ENCODE measurements at regions not wholly inside any gene's neighbourhood (a gene's known extent, or its start where the extent isn't known, plus 50 kb on each side); places are given as distances from the start of the nearest gene placed in this dataset.
A peak's percentile ranks its signal among the peaks of the same experiment; 100 is the strongest.
"Not testable (repeated sequence)": the region's sequence is repeated elsewhere in the genome, so short reads cannot be mapped to it uniquely, and the experiment has no call there.

DNA sequence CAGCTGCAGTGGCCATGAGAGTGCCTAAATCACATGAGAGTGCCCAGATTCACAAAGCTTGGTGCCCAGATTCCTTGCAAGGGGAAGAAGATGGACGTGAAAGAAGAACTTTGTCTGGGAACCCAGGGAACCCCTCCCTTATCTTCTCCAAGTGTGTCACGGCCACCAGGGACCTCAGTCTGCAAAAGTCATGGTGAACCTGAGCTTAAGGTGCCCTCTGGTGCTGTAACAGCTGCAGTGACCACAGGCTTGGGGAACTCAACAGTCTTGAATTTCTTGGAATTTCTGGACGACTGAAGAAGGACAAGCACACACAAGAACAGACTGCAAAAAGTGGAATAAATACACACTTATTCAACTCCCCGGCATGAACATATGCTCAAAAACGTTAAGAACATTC lies 94.6 kb upstream of the POTEC start:
- not testable (repeated sequence) for H4K20me1 ChIP-seq (ENCODE audit: insufficient read depth, low read length); H3K27me3 ChIP-seq (ENCODE audit: insufficient read depth, low read length); H3K36me3 ChIP-seq (ENCODE audit: insufficient read depth, low read length); H3K4me2 ChIP-seq (ENCODE audit: low read length); H3K27ac ChIP-seq (ENCODE audit: low read depth, low read length, poor library complexity, severe bottlenecking); H2AFZ ChIP-seq (ENCODE audit: low read length); H3K79me2 ChIP-seq (ENCODE audit: insufficient read depth, low read length); H3K9ac ChIP-seq (ENCODE audit: low read length); H3K9me3 ChIP-seq (ENCODE audit: low read length); H3K9me2 ChIP-seq (ENCODE audit: low read depth, low read length); H3F3A ChIP-seq (ENCODE audit: insufficient read depth, low read length); H3K4me1 ChIP-seq (ENCODE audit: insufficient read depth, low read length, severe bottlenecking); H3K4me3 ChIP-seq (ENCODE audit: low read depth, low read length, poor library complexity, severe bottlenecking)
- TF ChIP-seq, protein P1, sequence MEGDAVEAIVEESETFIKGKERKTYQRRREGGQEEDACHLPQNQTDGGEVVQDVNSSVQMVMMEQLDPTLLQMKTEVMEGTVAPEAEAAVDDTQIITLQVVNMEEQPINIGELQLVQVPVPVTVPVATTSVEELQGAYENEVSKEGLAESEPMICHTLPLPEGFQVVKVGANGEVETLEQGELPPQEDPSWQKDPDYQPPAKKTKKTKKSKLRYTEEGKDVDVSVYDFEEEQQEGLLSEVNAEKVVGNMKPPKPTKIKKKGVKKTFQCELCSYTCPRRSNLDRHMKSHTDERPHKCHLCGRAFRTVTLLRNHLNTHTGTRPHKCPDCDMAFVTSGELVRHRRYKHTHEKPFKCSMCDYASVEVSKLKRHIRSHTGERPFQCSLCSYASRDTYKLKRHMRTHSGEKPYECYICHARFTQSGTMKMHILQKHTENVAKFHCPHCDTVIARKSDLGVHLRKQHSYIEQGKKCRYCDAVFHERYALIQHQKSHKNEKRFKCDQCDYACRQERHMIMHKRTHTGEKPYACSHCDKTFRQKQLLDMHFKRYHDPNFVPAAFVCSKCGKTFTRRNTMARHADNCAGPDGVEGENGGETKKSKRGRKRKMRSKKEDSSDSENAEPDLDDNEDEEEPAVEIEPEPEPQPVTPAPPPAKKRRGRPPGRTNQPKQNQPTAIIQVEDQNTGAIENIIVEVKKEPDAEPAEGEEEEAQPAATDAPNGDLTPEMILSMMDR (IDR thresholded peaks at IDR 0.05; ENCODE audit: low read length), result peak; percentile 18; the same call in 1 of the 2 replicates

DNA sequence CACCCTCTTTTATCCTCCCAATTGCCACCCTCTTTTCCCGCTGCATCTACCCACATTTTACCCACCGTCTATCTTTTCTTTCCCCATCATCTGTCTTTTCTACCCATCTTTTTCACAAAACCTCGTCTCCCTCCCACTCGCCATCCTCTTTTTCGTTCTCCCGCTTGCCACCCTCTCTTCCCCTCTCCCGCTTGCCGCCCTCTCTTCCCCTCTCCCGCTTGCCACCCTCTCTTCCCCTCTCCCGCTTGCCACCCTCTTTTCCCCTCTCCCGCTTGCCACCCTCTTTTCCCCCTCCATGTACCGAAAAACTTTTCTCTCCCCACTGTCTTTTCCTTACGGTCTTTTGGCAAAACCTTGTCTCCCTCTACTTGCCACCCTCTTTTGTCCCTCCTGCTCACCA lies 97.7 kb upstream of the POTEC start:
- H4K20me1 ChIP-seq (ENCODE audit: insufficient read depth, low read length); H3K9me2 ChIP-seq (ENCODE audit: low read depth, low read length); H3K4me2 ChIP-seq (ENCODE audit: low read length); H3K36me3 ChIP-seq (ENCODE audit: insufficient read depth, low read length); H3K9me3 ChIP-seq (ENCODE audit: low read length); H3K4me3 ChIP-seq (ENCODE audit: low read depth, low read length, poor library complexity, severe bottlenecking); H3K27me3 ChIP-seq (ENCODE audit: insufficient read depth, low read length); H3K27ac ChIP-seq (ENCODE audit: low read depth, low read length, poor library complexity, severe bottlenecking); H3F3A ChIP-seq (ENCODE audit: insufficient read depth, low read length); H3K79me2 ChIP-seq (ENCODE audit: insufficient read depth, low read length); H2AFZ ChIP-seq (ENCODE audit: low read length); H3K9ac ChIP-seq (ENCODE audit: low read length): not testable (repeated sequence)
- peaks cover 33% of the 10 kb centered on the region for H3K4me1 ChIP-seq (ENCODE audit: insufficient read depth, low read length, severe bottlenecking)

DNA sequence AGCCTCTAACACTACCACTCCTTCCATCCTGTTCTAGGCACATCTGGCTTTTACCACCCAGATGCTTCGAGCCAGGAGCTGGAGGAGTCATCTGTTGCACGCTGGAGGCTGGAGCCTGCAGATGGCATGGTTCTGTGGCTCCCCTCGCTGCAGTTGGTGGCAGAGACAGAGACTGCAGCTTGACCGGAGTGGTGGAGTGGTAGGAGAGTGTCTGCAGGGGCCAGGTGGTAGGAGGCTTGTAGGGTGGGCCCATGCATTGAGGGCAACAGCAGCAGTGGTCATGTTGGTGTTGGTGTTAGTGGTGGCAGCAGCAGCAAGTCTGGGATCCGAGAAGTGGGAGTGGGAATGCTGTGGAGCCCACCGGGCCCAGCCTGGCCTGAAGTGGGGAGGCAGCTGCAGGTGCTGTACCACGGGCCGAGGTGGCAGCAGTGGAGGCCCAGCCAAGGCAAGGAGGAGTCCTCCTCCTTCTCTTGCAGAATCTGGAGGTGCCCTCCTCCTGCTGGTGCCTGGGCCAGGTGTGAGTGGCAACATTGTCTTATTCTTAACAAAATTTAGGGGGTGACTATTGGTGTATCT lies 100.4 kb upstream of the POTEC start:
- H3K79me2 ChIP-seq (ENCODE audit: insufficient read depth, low read length); H4K20me1 ChIP-seq (ENCODE audit: insufficient read depth, low read length); H3K9me2 ChIP-seq (ENCODE audit: low read depth, low read length); H3K27me3 ChIP-seq (ENCODE audit: insufficient read depth, low read length); H3K36me3 ChIP-seq (ENCODE audit: insufficient read depth, low read length); H3K9me3 ChIP-seq (ENCODE audit: low read length); H2AFZ ChIP-seq (ENCODE audit: low read length); H3F3A ChIP-seq (ENCODE audit: insufficient read depth, low read length): not testable (repeated sequence)
- Histone ChIP-seq H3K27ac (ENCODE audit: low read depth, low read length, poor library complexity, severe bottlenecking) (peak overlapping the region; percentile 15), H3K4me1 (ENCODE audit: insufficient read depth, low read length, severe bottlenecking) (peaks cover 43% of the 10 kb centered on the region), H3K4me2 (ENCODE audit: low read length) (peak overlapping the region; percentile 28; the same call in 1 of the 2 replicates), H3K4me3 (ENCODE audit: low read depth, low read length, poor library complexity, severe bottlenecking) (peak overlapping the region; percentile 37), H3K9ac (ENCODE audit: low read length) (peak overlapping the region; percentile 21; the same call in 1 of the 2 replicates)

GRCh38 chr18:14693051-14693450 lies 54.9 kb upstream of the ANKRD30B start:
- H3K79me2 ChIP-seq (ENCODE audit: insufficient read depth, low read length); H3K9me2 ChIP-seq (ENCODE audit: low read depth, low read length); H3K4me3 ChIP-seq (ENCODE audit: low read depth, low read length, poor library complexity, severe bottlenecking); H3K27me3 ChIP-seq (ENCODE audit: insufficient read depth, low read length); H3K36me3 ChIP-seq (ENCODE audit: insufficient read depth, low read length); H2AFZ ChIP-seq (ENCODE audit: low read length); H3K9me3 ChIP-seq (ENCODE audit: low read length); H3F3A ChIP-seq (ENCODE audit: insufficient read depth, low read length); H4K20me1 ChIP-seq (ENCODE audit: insufficient read depth, low read length): not testable (repeated sequence)
- Histone ChIP-seq H3K9ac (ENCODE audit: low read length) (peak overlapping the region; percentile 2; the same call in 1 of the 2 replicates), H3K4me2 (ENCODE audit: low read length) (peak overlapping the region; percentile 1; the same call in 1 of the 2 replicates), H3K27ac (ENCODE audit: low read depth, low read length, poor library complexity, severe bottlenecking) (peak overlapping the region; percentile 71), H3K4me1 (ENCODE audit: insufficient read depth, low read length, severe bottlenecking) (peaks cover 54% of the 10 kb centered on the region)

DNA sequence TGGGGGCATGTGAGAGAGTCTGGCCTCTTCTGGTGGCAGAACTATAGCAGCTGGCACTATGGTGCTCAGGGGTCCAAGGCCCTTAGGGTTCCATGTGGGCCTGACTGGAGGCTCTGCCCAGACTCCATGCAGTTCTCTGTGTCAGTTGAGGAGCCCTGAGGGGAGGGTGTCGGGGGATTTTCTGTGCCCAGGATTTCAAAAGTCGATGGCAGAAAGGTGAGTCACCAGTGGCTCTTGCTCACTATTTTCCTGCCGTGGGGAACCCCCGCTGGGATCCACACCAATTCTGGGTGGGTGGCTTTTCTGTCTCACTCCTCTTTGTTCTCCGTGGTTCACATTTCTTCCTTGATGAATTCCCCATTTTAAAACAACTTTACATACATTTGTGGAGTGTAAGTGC lies 54.1 kb upstream of the ANKRD30B start:
- not testable (repeated sequence) for H3K79me2 ChIP-seq (ENCODE audit: insufficient read depth, low read length); H3K27me3 ChIP-seq (ENCODE audit: insufficient read depth, low read length); H3K9ac ChIP-seq (ENCODE audit: low read length); H3K36me3 ChIP-seq (ENCODE audit: insufficient read depth, low read length); H3K4me2 ChIP-seq (ENCODE audit: low read length); H2AFZ ChIP-seq (ENCODE audit: low read length); H3F3A ChIP-seq (ENCODE audit: insufficient read depth, low read length); H3K9me3 ChIP-seq (ENCODE audit: low read length); H3K4me3 ChIP-seq (ENCODE audit: low read depth, low read length, poor library complexity, severe bottlenecking); H4K20me1 ChIP-seq (ENCODE audit: insufficient read depth, low read length); H3K9me2 ChIP-seq (ENCODE audit: low read depth, low read length)
- Histone ChIP-seq H3K27ac (ENCODE audit: low read depth, low read length, poor library complexity, severe bottlenecking) (peak overlapping the region; percentile 71), H3K4me1 (ENCODE audit: insufficient read depth, low read length, severe bottlenecking) (peaks cover 62% of the 10 kb centered on the region)

DNA sequence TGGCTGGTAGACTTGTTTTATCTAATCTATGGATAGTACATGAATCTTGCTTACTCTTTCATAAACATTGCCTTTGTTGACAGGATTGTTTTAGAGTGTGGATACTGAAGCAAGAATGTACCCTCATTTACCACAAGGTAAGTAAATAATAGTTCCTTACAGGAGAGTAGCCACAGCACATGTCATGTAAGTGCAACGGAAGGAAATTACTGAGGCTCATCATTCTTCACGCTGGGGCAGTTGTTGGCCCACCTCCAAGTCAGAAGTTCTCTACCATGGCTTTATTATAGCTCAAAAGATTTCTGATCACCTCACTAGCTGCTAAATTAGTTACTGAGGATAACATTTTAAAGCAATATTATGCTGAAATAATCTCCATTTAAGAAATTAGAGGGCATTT lies 50.0 kb upstream of the ANKRD30B start:
- not testable (repeated sequence) for H3K9me2 ChIP-seq (ENCODE audit: low read depth, low read length)

More for the DNA sequence above, 50.0 kb upstream of the ANKRD30B start:
- H3K79me2 ChIP-seq (ENCODE audit: insufficient read depth, low read length); H4K20me1 ChIP-seq (ENCODE audit: insufficient read depth, low read length); H3K36me3 ChIP-seq (ENCODE audit: insufficient read depth, low read length); H3K27me3 ChIP-seq (ENCODE audit: insufficient read depth, low read length); H3K9me3 ChIP-seq (ENCODE audit: low read length); H3F3A ChIP-seq (ENCODE audit: insufficient read depth, low read length); H2AFZ ChIP-seq (ENCODE audit: low read length): not testable (repeated sequence)
- H3K4me2 ChIP-seq (ENCODE audit: low read length), result peak overlapping the region; percentile 54
- peaks cover 91% of the 10 kb centered on the region for H3K4me1 ChIP-seq (ENCODE audit: insufficient read depth, low read length, severe bottlenecking)
- peak overlapping the region; percentile 97 for H3K27ac ChIP-seq (ENCODE audit: low read depth, low read length, poor library complexity, severe bottlenecking)
- H3K9ac ChIP-seq (ENCODE audit: low read length), result peak overlapping the region; percentile 68
- H3K4me3 ChIP-seq (ENCODE audit: low read depth, low read length, poor library complexity, severe bottlenecking), result peak overlapping the region; percentile 21

Data from OCI-LY1 (cell line).